ENCODE measurements at regions not wholly inside any gene's neighbourhood (a gene's known extent, or its start where the extent isn't known, plus 50 kb on each side); places are given as distances from the start of the nearest gene placed in this dataset.

DNA sequence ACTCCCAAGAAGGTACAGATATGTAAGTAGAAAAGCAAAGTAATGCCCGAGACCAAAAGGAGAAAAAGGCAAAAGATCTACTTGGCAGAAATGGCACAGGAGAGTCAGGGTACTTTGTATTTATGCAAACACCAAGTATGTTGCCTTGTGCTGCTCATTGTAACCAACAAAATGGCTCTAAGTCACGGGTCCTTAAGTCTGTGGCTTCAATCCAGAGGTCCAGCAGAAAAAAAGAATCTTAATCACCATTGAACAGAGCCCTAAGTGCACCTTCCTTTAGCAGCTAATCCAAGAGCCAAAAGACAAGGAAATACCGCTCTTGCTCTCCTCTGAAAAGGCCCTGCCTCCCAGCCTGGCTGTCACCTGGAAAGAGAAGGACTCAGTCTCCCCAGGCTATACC is 324.9 kb upstream of the PPARGC1A start:
- H3K36me3 Mint-ChIP-seq (ENCODE audit: low read depth), result peaks cover 1% of the 10 kb centered on the region
- no peak for DNase-seq (ENCODE audit: low spot score)
- peaks cover 10% of the 10 kb centered on the region for H3K4me1 Mint-ChIP-seq (ENCODE audit: low read depth)
- H3K27me3 Mint-ChIP-seq (ENCODE audit: low read depth), result no peaks in the 10 kb centered on the region
- no peaks in the 10 kb centered on the region for H3K9me3 Mint-ChIP-seq (ENCODE audit: low read depth)
- no peak overlapping the region for H3K4me3 Mint-ChIP-seq (ENCODE audit: unreplicated experiment)
- H3K27ac Mint-ChIP-seq (ENCODE audit: unreplicated experiment), result no peak overlapping the region
- no peak for TF ChIP-seq CTCF (IDR thresholded peaks at IDR 0.05)

GRCh38 chr4:24213961-24214360 is 324.1 kb upstream of the PPARGC1A start:
- Mint-ChIP-seq H3K9me3 (ENCODE audit: low read depth) (no peaks in the 10 kb centered on the region), H3K36me3 (ENCODE audit: low read depth) (peaks cover 1% of the 10 kb centered on the region), H3K27ac (ENCODE audit: unreplicated experiment) (no peak overlapping the region), H3K4me1 (ENCODE audit: low read depth) (peaks cover 10% of the 10 kb centered on the region), H3K27me3 (ENCODE audit: low read depth) (no peaks in the 10 kb centered on the region), H3K4me3 (ENCODE audit: unreplicated experiment) (no peak overlapping the region)
- TF ChIP-seq CTCF (IDR thresholded peaks at IDR 0.05), result no peak
- no peak for DNase-seq (ENCODE audit: low spot score)

GRCh38 chr4:24212642-24213041 is 322.8 kb upstream of the PPARGC1A start:
- Mint-ChIP-seq H3K9me3 (ENCODE audit: low read depth) (no peaks in the 10 kb centered on the region), H3K4me3 (ENCODE audit: unreplicated experiment) (no peak overlapping the region), H3K27me3 (ENCODE audit: low read depth) (no peaks in the 10 kb centered on the region), H3K36me3 (ENCODE audit: low read depth) (peaks cover 1% of the 10 kb centered on the region), H3K4me1 (ENCODE audit: low read depth) (peaks cover 10% of the 10 kb centered on the region), H3K27ac (ENCODE audit: unreplicated experiment) (no peak overlapping the region)
- TF ChIP-seq CTCF (IDR thresholded peaks at IDR 0.05), result no peak
- DNase-seq (ENCODE audit: low spot score), result no peak

- no peak for TF ChIP-seq CTCF (IDR thresholded peaks at IDR 0.05)
- no peak overlapping the region for H3K4me3 Mint-ChIP-seq (ENCODE audit: unreplicated experiment)
- no peaks in the 10 kb centered on the region for H3K9me3 Mint-ChIP-seq (ENCODE audit: low read depth)
- peaks cover 10% of the 10 kb centered on the region for H3K4me1 Mint-ChIP-seq (ENCODE audit: low read depth)
- DNase-seq (ENCODE audit: low spot score), result no peak
- H3K27ac Mint-ChIP-seq (ENCODE audit: unreplicated experiment), result no peak overlapping the region
- peaks cover 1% of the 10 kb centered on the region for H3K36me3 Mint-ChIP-seq (ENCODE audit: low read depth)
- H3K27me3 Mint-ChIP-seq (ENCODE audit: low read depth), result no peaks in the 10 kb centered on the region
Observed at GRCh38 chr4:24211856-24212255, 322.0 kb upstream of the PPARGC1A start.

- H3K4me1 Mint-ChIP-seq (ENCODE audit: low read depth), result peaks cover 10% of the 10 kb centered on the region
- no peak for DNase-seq (ENCODE audit: low spot score)
- no peaks in the 10 kb centered on the region for H3K36me3 Mint-ChIP-seq (ENCODE audit: low read depth)
- TF ChIP-seq CTCF (IDR thresholded peaks at IDR 0.05), result no peak
- no peaks in the 10 kb centered on the region for H3K9me3 Mint-ChIP-seq (ENCODE audit: low read depth)
- H3K27ac Mint-ChIP-seq (ENCODE audit: unreplicated experiment), result peak overlapping the region; percentile 41
- H3K4me3 Mint-ChIP-seq (ENCODE audit: unreplicated experiment), result peak overlapping the region; percentile 27
- H3K27me3 Mint-ChIP-seq (ENCODE audit: low read depth), result no peaks in the 10 kb centered on the region
Observed at GRCh38 chr4:24210332-24210902, 320.6 kb upstream of the PPARGC1A start.

Measured in chondrocyte (in vitro differentiated cells).